Fibroblast of lung (primary cell): ENCODE measurements at regions not wholly inside any gene's neighbourhood (a gene's known extent, or its start where the extent isn't known, plus 50 kb on each side); places are given as distances from the start of the nearest gene placed in this dataset.

Experiments used
- DNase-seq, 2 donors: peaks; one replicate each; pipeline versions ENCODE4 v3.0.0 to v3.0.0-alpha.2; 2010; ENCODE audit warnings: low read depth in 2 of 2
- H2AFZ ChIP-seq: 2 replicates; pipeline ENCODE4 v1.5.1; 2012; ENCODE audit warnings: low read length, control low read depth, inconsistent platforms
- H3K27ac ChIP-seq: 2 replicates; pipeline ENCODE4 v1.5.1; 2011; ENCODE audit warnings: low read length, control low read depth; ENCODE audit not compliant: insufficient read depth
- H3K27me3 ChIP-seq: 2 replicates; pipeline ENCODE4 v1.5.1; 2011; ENCODE audit warnings: mild to moderate bottlenecking, low read length; ENCODE audit not compliant: control insufficient read depth, insufficient read depth
- H3K36me3 ChIP-seq: 2 replicates; pipeline ENCODE4 v1.5.1; 2011; ENCODE audit warnings: low read length; ENCODE audit not compliant: control insufficient read depth, insufficient read depth
- H3K4me1 ChIP-seq: 2 replicates; pipeline ENCODE4 v1.5.1; 2011; ENCODE audit warnings: low read length; ENCODE audit not compliant: control insufficient read depth, insufficient read depth; ENCODE audit errors: extremely low read depth
- H3K4me2 ChIP-seq: 2 replicates; pipeline ENCODE4 v1.5.1; 2011; ENCODE audit warnings: low read length, control low read depth; ENCODE audit not compliant: insufficient read depth; ENCODE audit errors: extremely low read depth
- H3K4me3 ChIP-seq, 4 experiments: fragments of 200-600 bp in 1 of 4; sonication (generic) in 1 of 4; replicated peaks in 1 of 4; 2 replicates each; pipeline ENCODE4 v1.5.1; 2011 to 2016; ENCODE audit warnings: low read length in 4 of 4, low read depth in 3 of 4, mild to moderate bottlenecking in 3 of 4, control low read depth in 2 of 4, inconsistent platforms in 1 of 4, mixed read lengths in 1 of 4; ENCODE audit not compliant: insufficient read depth in 1 of 4; ENCODE audit errors: control extremely low read depth in 1 of 4
- H3K79me2 ChIP-seq: 2 replicates; pipeline ENCODE4 v1.5.1; 2012; ENCODE audit warnings: mild to moderate bottlenecking, low read length, inconsistent platforms; ENCODE audit not compliant: control insufficient read depth, insufficient read depth
- H3K9ac ChIP-seq: 2 replicates; pipeline ENCODE4 v1.5.1; 2011; ENCODE audit warnings: mild to moderate bottlenecking, low read length, control low read depth; ENCODE audit not compliant: insufficient read depth
- H3K9me3 ChIP-seq: 2 replicates; pipeline ENCODE4 v1.5.1; 2012; ENCODE audit warnings: low read depth, low read length; ENCODE audit not compliant: control insufficient read depth, insufficient read depth
- H4K20me1 ChIP-seq: 2 replicates; pipeline ENCODE4 v1.5.1; 2011; ENCODE audit warnings: low read length; ENCODE audit not compliant: control insufficient read depth, insufficient read depth; ENCODE audit errors: extremely low read depth
- CTCF ChIP-seq, 2 donors: IDR thresholded peaks in 1 of 2; conservative IDR thresholded peaks in 1 of 2; 1 replicate in 1 of 2; 2 replicates in 1 of 2; pipeline ENCODE4 v1.5.1; 2011 to 2012; ENCODE audit warnings: low read length in 2 of 2, control low read depth in 1 of 2, inconsistent platforms in 1 of 2, low read depth in 1 of 2, mild to moderate bottlenecking in 1 of 2
- EZH2 ChIP-seq: IDR thresholded peaks from 2 replicates; pipeline ENCODE4 v1.5.1; 2012; ENCODE audit warnings: low read length, control low read depth, mild to moderate bottlenecking; ENCODE audit errors: missing control alignments

- DNase-seq = no peak
- no peak for TF ChIP-seq EZH2
- TF ChIP-seq CTCF (conservative IDR thresholded peaks at IDR 0.05 in 1 of 2, IDR thresholded peaks at IDR 0.05 in 1 of 2; ENCODE audit: low read depth in 1 of 2, low read length in 2 of 2) = no peak
- no peak overlapping the region for H2AFZ ChIP-seq
- H3K36me3 ChIP-seq = no peaks in the 10 kb centered on the region
- no peaks in the 10 kb centered on the region for H3K27me3 ChIP-seq
- no peaks in the 10 kb centered on the region for H3K79me2 ChIP-seq
- no peaks in the 10 kb centered on the region for H3K4me1 ChIP-seq
- H3K9ac ChIP-seq = no peak overlapping the region
- no peak overlapping the region for H3K4me3 ChIP-seq
- H3K4me2 ChIP-seq = no peak overlapping the region
- no peaks in the 10 kb centered on the region for H4K20me1 ChIP-seq
- no peak overlapping the region for H3K27ac ChIP-seq
- H3K9me3 ChIP-seq = no peaks in the 10 kb centered on the region
Measured at GRCh38 chr4:106659371-106659770, 290.8 kb upstream of the GIMD1 start.

GRCh38 chr4:106652095-106652494 lies 283.5 kb upstream of the GIMD1 start:
- Histone ChIP-seq H3K36me3 (no peaks in the 10 kb centered on the region), H3K4me3 (no peak overlapping the region), H3K9ac (no peak overlapping the region), H3K79me2 (no peaks in the 10 kb centered on the region), H4K20me1 (no peaks in the 10 kb centered on the region), H3K9me3 (no peaks in the 10 kb centered on the region), H2AFZ (no peak overlapping the region), H3K27me3 (no peaks in the 10 kb centered on the region), H3K27ac (no peak overlapping the region), H3K4me2 (no peak overlapping the region), H3K4me1 (no peaks in the 10 kb centered on the region)
- no peak for TF ChIP-seq CTCF (conservative IDR thresholded peaks at IDR 0.05 in 1 of 2, IDR thresholded peaks at IDR 0.05 in 1 of 2; ENCODE audit: low read depth in 1 of 2, low read length in 2 of 2)
- TF ChIP-seq EZH2 = no peak
- DNase-seq = no peak

DNA sequence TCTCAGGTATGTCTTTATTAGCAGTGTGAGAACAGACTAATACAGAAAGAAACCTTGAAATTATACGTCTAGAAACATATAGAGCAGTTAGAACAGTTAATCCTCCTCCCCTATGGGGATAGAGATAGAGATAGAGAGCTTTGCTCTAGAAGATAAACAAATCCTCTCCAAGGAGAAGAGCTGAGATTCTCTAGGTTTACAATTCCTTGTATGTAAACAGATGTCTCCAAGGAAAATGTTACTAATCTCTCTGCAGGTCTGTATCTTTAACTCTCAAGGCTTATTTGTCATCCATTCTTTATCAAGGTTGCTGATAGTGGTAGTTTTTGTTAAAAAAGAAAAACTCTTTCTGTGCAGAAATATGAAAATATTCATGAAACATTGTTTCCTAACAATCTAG lies 282.1 kb upstream of the GIMD1 start:
- H3K27me3 ChIP-seq = no peaks in the 10 kb centered on the region
- DNase-seq = no peak
- no peak overlapping the region for H3K4me2 ChIP-seq
- H3K4me1 ChIP-seq = no peaks in the 10 kb centered on the region
- H2AFZ ChIP-seq = no peak overlapping the region
- TF ChIP-seq EZH2 (no peak), CTCF (conservative IDR thresholded peaks at IDR 0.05 in 1 of 2, IDR thresholded peaks at IDR 0.05 in 1 of 2; ENCODE audit: low read depth in 1 of 2, low read length in 2 of 2) (no peak)
- no peaks in the 10 kb centered on the region for H3K9me3 ChIP-seq
- H3K9ac ChIP-seq = no peak overlapping the region
- no peak overlapping the region for H3K4me3 ChIP-seq
- no peak overlapping the region for H3K27ac ChIP-seq
- H4K20me1 ChIP-seq = no peaks in the 10 kb centered on the region
- H3K79me2 ChIP-seq = no peaks in the 10 kb centered on the region
- no peaks in the 10 kb centered on the region for H3K36me3 ChIP-seq
